ENCODE measurements at regions not wholly inside any gene's neighbourhood (a gene's known extent, or its start where the extent isn't known, plus 50 kb on each side); places are given as distances from the start of the nearest gene placed in this dataset.

GRCh38 chr12:127191129-127191528 is 1075.8 kb upstream of the TMEM132C start:
- DNase-seq (ENCODE audit: low read depth in 2 of 2) = peak in 1 of 2 experiments; percentile 61

- no peak for DNase-seq (ENCODE audit: low read depth in 2 of 2)
Measured at GRCh38 chr12:127192391-127192790, 1074.6 kb upstream of the TMEM132C start.

- DNase-seq (ENCODE audit: low read depth in 2 of 2) = no peak
Measured at GRCh38 chr12:127193341-127193740, 1073.6 kb upstream of the TMEM132C start.

GRCh38 chr12:127194176-127194575 is 1072.8 kb upstream of the TMEM132C start:
- DNase-seq (ENCODE audit: low read depth in 2 of 2) = no peak

GRCh38 chr12:127205781-127206555 is 1061.0 kb upstream of the TMEM132C start:
- no peak for DNase-seq (ENCODE audit: low read depth in 2 of 2)

GRCh38 chr12:127209318-127209717 is 1057.7 kb upstream of the TMEM132C start:
- no peak for DNase-seq (ENCODE audit: low read depth in 2 of 2)

- DNase-seq (ENCODE audit: low read depth in 2 of 2) = peak; percentile 16 to 32
Measured at GRCh38 chr12:127214186-127214585, 1052.8 kb upstream of the TMEM132C start.

- no peak for DNase-seq (ENCODE audit: low read depth in 2 of 2)
Measured at GRCh38 chr12:127223011-127223410, 1044.0 kb upstream of the TMEM132C start.

- DNase-seq (ENCODE audit: low read depth in 2 of 2) = no peak
Measured at GRCh38 chr12:127223731-127224130, 1043.2 kb upstream of the TMEM132C start.

- peak; percentile 85 to 86 for DNase-seq (ENCODE audit: low read depth in 2 of 2)
Measured at GRCh38 chr12:127230843-127231260, 1036.1 kb upstream of the TMEM132C start.

GRCh38 chr12:127231371-127231770 is 1035.6 kb upstream of the TMEM132C start:
- no peak for DNase-seq (ENCODE audit: low read depth in 2 of 2)

GRCh38 chr12:127233016-127233415 is 1034.0 kb upstream of the TMEM132C start:
- no peak for DNase-seq (ENCODE audit: low read depth in 2 of 2)

- DNase-seq (ENCODE audit: low read depth in 2 of 2) = no peak
Measured at GRCh38 chr12:127235761-127236160, 1031.2 kb upstream of the TMEM132C start.

- no peak for DNase-seq (ENCODE audit: low read depth in 2 of 2)
Measured at GRCh38 chr12:127236491-127236890, 1030.5 kb upstream of the TMEM132C start.

- DNase-seq (ENCODE audit: low read depth in 2 of 2) = no peak
Measured at GRCh38 chr12:127237151-127237550, 1029.8 kb upstream of the TMEM132C start.

GRCh38 chr12:127238107-127238506 is 1028.9 kb upstream of the TMEM132C start:
- DNase-seq (ENCODE audit: low read depth in 2 of 2) = no peak

GRCh38 chr12:127239781-127240180 is 1027.2 kb upstream of the TMEM132C start:
- DNase-seq (ENCODE audit: low read depth in 2 of 2) = no peak

GRCh38 chr12:127240249-127240929 is 1026.6 kb upstream of the TMEM132C start:
- no peak for DNase-seq (ENCODE audit: low read depth in 2 of 2)

- no peak for DNase-seq (ENCODE audit: low read depth in 2 of 2)
Measured at GRCh38 chr12:127241072-127241817, 1025.7 kb upstream of the TMEM132C start.

- no peak for DNase-seq (ENCODE audit: low read depth in 2 of 2)
Measured at GRCh38 chr12:127245009-127245408, 1022.0 kb upstream of the TMEM132C start.

- DNase-seq (ENCODE audit: low read depth in 2 of 2) = no peak
Measured at GRCh38 chr12:127245437-127245836, 1021.5 kb upstream of the TMEM132C start.

GRCh38 chr12:127247937-127248336 is 1019.0 kb upstream of the TMEM132C start:
- DNase-seq (ENCODE audit: low read depth in 2 of 2) = no peak
